ENCODE measurements at regions not wholly inside any gene's neighbourhood (a gene's known extent, or its start where the extent isn't known, plus 50 kb on each side); places are given as distances from the start of the nearest gene placed in this dataset.
"Not testable (repeated sequence)": the region's sequence is repeated elsewhere in the genome, so short reads cannot be mapped to it uniquely, and the experiment has no call there.

- TF ChIP-seq CTCF (IDR thresholded peaks at IDR 0.05), result no peak
- Mint-ChIP-seq H3K36me3 (ENCODE audit: low read depth) (no peaks in the 10 kb centered on the region), H3K4me1 (ENCODE audit: low read depth) (no peaks in the 10 kb centered on the region), H3K4me3 (ENCODE audit: unreplicated experiment) (no peak overlapping the region), H3K27me3 (ENCODE audit: low read depth) (peaks cover 26% of the 10 kb centered on the region), H3K9me3 (ENCODE audit: low read depth) (no peaks in the 10 kb centered on the region), H3K27ac (ENCODE audit: unreplicated experiment) (no peak overlapping the region)
- peak; percentile 82 for DNase-seq (ENCODE audit: low spot score)
Observed at GRCh38 chr9:135410831-135411473, 68.6 kb upstream of the PPP1R26 start.

DNA sequence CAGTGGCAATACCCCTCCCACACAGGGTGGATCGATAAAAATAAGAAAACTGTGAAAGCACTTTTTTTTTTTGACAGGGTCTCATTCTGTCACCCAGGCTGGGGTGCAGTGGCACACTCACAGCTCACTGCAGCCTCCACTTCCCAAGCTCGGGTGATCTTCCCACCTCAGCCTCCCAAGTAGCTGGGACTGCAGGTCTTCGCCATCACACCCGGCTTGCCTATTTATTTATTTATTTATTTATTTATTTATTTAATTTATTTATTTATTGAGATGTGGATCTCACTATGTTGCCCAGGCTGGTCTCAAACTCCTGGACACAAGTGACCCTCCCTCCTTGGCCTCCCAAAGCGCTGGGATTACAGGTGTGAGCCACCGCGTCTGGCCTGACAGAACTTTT, 68.0 kb upstream of the PPP1R26 start:
- H3K27ac Mint-ChIP-seq (ENCODE audit: unreplicated experiment); H3K4me1 Mint-ChIP-seq (ENCODE audit: low read depth): not testable (repeated sequence)
- H3K27me3 Mint-ChIP-seq (ENCODE audit: low read depth), result peaks cover 28% of the 10 kb centered on the region

DNA sequence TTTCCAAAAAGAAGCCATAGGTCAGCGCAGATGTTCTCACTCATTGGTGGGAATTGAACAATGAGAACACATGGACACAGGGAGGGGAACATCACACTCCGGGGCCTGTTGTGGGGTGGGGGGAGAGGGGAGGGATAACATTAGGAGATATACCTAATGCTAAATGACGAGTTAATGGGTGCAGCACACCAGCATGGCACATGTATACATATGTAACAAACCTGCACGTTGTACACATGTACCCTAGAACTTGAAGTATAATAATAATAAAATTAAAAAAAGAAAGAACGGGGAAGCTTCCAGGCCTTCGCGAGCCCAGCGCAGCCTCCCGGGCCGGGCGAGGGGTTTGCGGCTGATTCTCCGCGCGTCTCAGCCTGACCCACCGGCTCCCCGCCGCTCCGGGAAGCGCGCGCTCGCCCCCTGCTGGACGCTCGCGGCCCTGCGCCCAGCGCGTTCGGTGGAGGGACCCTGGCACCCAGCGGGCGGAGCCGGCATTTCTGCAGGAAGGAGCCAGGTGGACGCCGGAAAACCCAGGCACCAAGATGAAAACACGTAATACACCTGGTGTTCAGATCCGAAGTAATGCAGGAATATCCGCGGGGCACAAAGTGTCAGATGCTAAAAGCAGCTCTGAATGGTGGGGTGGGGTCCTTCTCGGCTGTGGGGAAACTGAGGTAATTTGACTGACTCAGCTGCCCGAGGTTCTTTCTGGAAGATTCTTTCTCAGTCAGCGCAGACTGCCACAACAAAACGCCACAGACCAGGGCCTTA, 67.1 kb upstream of the PPP1R26 start:
- peaks cover 32% of the 10 kb centered on the region for H3K27me3 Mint-ChIP-seq (ENCODE audit: low read depth)
- TF ChIP-seq CTCF (IDR thresholded peaks at IDR 0.05), result peak; percentile 100
- not testable (repeated sequence) for H3K36me3 Mint-ChIP-seq (ENCODE audit: low read depth); H3K9me3 Mint-ChIP-seq (ENCODE audit: low read depth); H3K4me3 Mint-ChIP-seq (ENCODE audit: unreplicated experiment); H3K4me1 Mint-ChIP-seq (ENCODE audit: low read depth); H3K27ac Mint-ChIP-seq (ENCODE audit: unreplicated experiment)
- peak; percentile 68 for DNase-seq (ENCODE audit: low spot score)

More for the DNA sequence above, 68.0 kb upstream of the PPP1R26 start:
- not testable (repeated sequence) for H3K36me3 Mint-ChIP-seq (ENCODE audit: low read depth); H3K4me3 Mint-ChIP-seq (ENCODE audit: unreplicated experiment); H3K9me3 Mint-ChIP-seq (ENCODE audit: low read depth)
- DNase-seq (ENCODE audit: low spot score), result peak; percentile 34

DNA sequence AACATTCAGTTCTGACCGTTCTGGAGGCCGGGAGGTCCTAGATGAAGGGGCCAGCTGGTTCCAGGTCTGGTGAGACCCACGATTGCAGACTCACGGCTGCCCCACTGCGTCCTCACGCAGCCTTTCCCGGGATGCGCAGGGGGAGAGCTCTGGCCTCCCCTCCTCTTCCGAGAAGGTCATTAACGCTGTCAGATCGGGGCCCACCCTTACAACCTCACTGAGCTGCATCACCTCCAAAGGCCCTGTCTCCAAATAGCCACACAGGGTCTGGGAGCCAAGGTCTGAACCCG, 66.6 kb upstream of the PPP1R26 start:
- Mint-ChIP-seq H3K4me1 (ENCODE audit: low read depth) (no peaks in the 10 kb centered on the region), H3K27me3 (ENCODE audit: low read depth) (peaks cover 36% of the 10 kb centered on the region), H3K36me3 (ENCODE audit: low read depth) (no peaks in the 10 kb centered on the region), H3K27ac (ENCODE audit: unreplicated experiment) (no peak overlapping the region), H3K9me3 (ENCODE audit: low read depth) (no peaks in the 10 kb centered on the region), H3K4me3 (ENCODE audit: unreplicated experiment) (no peak overlapping the region)
- peak; percentile 52 for DNase-seq (ENCODE audit: low spot score)
- TF ChIP-seq CTCF (IDR thresholded peaks at IDR 0.05), result no peak

- Mint-ChIP-seq H3K27me3 (ENCODE audit: low read depth) (peaks cover 35% of the 10 kb centered on the region), H3K4me3 (ENCODE audit: unreplicated experiment) (no peak overlapping the region), H3K36me3 (ENCODE audit: low read depth) (no peaks in the 10 kb centered on the region), H3K9me3 (ENCODE audit: low read depth) (no peaks in the 10 kb centered on the region), H3K4me1 (ENCODE audit: low read depth) (no peaks in the 10 kb centered on the region), H3K27ac (ENCODE audit: unreplicated experiment) (no peak overlapping the region)
- TF ChIP-seq CTCF (IDR thresholded peaks at IDR 0.05), result no peak
- peak; percentile 76 for DNase-seq (ENCODE audit: low spot score)
Observed at GRCh38 chr9:135413461-135413860, 66.1 kb upstream of the PPP1R26 start.

GRCh38 chr9:135414293-135414692, 65.3 kb upstream of the PPP1R26 start:
- no peak overlapping the region for H3K27ac Mint-ChIP-seq (ENCODE audit: unreplicated experiment)
- H3K4me1 Mint-ChIP-seq (ENCODE audit: low read depth), result no peaks in the 10 kb centered on the region
- H3K27me3 Mint-ChIP-seq (ENCODE audit: low read depth), result peaks cover 36% of the 10 kb centered on the region
- DNase-seq (ENCODE audit: low spot score), result peak; percentile 47
- no peak overlapping the region for H3K4me3 Mint-ChIP-seq (ENCODE audit: unreplicated experiment)
- H3K9me3 Mint-ChIP-seq (ENCODE audit: low read depth), result no peaks in the 10 kb centered on the region
- no peaks in the 10 kb centered on the region for H3K36me3 Mint-ChIP-seq (ENCODE audit: low read depth)
- TF ChIP-seq CTCF (IDR thresholded peaks at IDR 0.05), result no peak
